ENCODE measurements at regions not wholly inside any gene's neighbourhood (a gene's known extent, or its start where the extent isn't known, plus 50 kb on each side); places are given as distances from the start of the nearest gene placed in this dataset.

DNA sequence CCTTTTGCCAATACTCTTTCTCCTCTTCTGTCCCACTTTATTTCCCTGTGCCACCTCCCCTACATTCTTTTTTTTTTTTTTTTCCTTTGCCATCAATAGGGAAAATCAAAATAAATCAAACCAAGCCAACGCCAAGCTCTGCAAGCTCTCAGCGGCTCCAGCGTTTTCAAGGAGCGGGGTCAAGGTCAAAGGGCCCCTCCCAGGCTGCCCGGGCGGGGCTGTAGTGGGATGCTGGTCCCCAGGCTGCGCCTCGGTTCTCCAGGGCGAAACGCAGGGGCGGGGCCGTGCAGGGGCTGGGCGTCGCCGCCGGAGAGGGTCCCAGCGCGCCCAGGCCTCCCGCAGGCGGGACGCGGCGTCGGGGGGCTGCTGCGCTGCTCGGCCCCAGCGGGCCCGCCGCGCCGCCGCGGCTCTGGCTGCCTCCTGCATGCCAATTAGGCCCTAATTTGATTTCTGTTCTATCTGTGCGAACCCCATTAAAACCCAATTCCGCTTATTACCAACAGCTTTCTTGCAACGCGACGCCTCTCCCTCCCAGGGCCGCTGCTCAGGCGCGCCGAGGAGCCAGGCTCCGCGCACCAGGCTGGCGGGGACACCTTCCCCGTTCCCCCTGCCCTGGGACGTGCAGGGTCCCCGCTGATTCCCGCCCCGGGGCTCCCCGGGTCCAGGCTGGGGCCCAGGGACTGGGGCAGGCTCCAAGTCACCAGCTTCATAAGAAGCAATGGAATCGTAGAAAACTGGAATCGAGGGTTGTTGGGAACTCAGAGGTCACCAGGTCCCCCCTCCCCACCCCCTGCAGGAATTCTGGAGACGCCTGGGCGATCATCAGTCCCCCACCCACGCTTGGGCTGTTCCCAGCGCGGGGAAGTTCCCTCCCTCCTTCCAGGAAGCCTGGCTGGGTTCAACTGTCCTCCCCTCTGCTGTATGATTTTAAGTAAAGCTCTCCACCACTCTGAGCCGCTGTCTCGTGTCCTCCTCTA, 50.7 kb upstream of the MAP1LC3B2 start:
- TF ChIP-seq, protein P1, sequence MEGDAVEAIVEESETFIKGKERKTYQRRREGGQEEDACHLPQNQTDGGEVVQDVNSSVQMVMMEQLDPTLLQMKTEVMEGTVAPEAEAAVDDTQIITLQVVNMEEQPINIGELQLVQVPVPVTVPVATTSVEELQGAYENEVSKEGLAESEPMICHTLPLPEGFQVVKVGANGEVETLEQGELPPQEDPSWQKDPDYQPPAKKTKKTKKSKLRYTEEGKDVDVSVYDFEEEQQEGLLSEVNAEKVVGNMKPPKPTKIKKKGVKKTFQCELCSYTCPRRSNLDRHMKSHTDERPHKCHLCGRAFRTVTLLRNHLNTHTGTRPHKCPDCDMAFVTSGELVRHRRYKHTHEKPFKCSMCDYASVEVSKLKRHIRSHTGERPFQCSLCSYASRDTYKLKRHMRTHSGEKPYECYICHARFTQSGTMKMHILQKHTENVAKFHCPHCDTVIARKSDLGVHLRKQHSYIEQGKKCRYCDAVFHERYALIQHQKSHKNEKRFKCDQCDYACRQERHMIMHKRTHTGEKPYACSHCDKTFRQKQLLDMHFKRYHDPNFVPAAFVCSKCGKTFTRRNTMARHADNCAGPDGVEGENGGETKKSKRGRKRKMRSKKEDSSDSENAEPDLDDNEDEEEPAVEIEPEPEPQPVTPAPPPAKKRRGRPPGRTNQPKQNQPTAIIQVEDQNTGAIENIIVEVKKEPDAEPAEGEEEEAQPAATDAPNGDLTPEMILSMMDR (IDR thresholded peaks at IDR 0.05; ENCODE audit: low read depth, low read length), result no peak
- in situ Hi-C loops (cut with HindIII; ENCODE audit: low sequenced_read_pairs), result no loop called here
- H3K4me3 ChIP-seq (ENCODE audit: low read depth, low read length), result peak overlapping the region; percentile 23
- DNase-seq (ENCODE audit: low read depth, low spot score), result no peak

Measured in astrocyte of the spinal cord (primary cell).